K562 (cell line): ENCODE measurements at regions not wholly inside any gene's neighbourhood (a gene's known extent, or its start where the extent isn't known, plus 50 kb on each side); places are given as distances from the start of the nearest gene placed in this dataset.

Source experiments
- ATAC-seq: fragments of 200-7000 bp; cut with Tn5 transposase; 3 replicates; pipeline ENCODE4 v1.9.1; 2020; ENCODE audit warnings: moderate library complexity
- BruUV-seq: library from RNA; stranded (reverse); fragments of 400-500 nt; replicated peaks from 2 replicates; lab custom pipeline; 2021; lab: Mats Ljungman, UMichigan
- CTCF ChIA-PET: fragments of 300-600 bp; formaldehyde crosslinking; extraction: SDS; loops from one replicate; lab custom pipeline; 2021; ENCODE audit warnings: low intra/inter-chr PET ratio; lab: Yijun Ruan, JAX
- POLR2A ChIA-PET: fragments of 300-600, 350-650 bp; sonication (Branson Sonifier 250); formaldehyde crosslinking; extraction: SDS; loops from one replicate; lab custom pipeline; 2021; ENCODE audit warnings: antibody characterized with exemption, inconsistent platforms; lab: Yijun Ruan, JAX
- DNase-seq, 4 experiments: peaks; one replicate each; pipeline versions ENCODE4 v3.0.0 to v3.0.0-alpha.2; 2011 to 2018; ENCODE audit warnings: low spot score in 3 of 4, mixed read lengths in 3 of 4; ENCODE audit errors: extremely low read depth in 1 of 4
- FAIRE-seq: peaks from 2 replicates; lab custom pipeline; 2011; peaks lifted over from hg19 to GRCh38; lab: Jason Lieb, UNC
- H2AFZ ChIP-seq: 2 replicates; pipeline ENCODE4 v1.6.0; 2011; ENCODE audit warnings: low read depth, low read length, control low read depth, inconsistent platforms
- H3K27ac ChIP-seq: fragments of 200-600 bp; 3 replicates; pipeline ENCODE4 v1.8.0; 2011; ENCODE audit warnings: low read depth, mild to moderate bottlenecking, control low read depth, inconsistent platforms, low read length, moderate library complexity, mixed read lengths; ENCODE audit errors: extremely low read depth
- H3K27me3 ChIP-seq, 2 experiments: fragments of 300-600 bp in 1 of 2; 2 replicates in 1 of 2; 3 replicates in 1 of 2; pipeline versions ENCODE4 v1.6.0 to v1.8.0; 2011; ENCODE audit warnings: inconsistent platforms in 2 of 2, low read length in 2 of 2, mild to moderate bottlenecking in 1 of 2, mixed read lengths in 1 of 2, moderate library complexity in 1 of 2; ENCODE audit not compliant: control insufficient read depth in 2 of 2, insufficient read depth in 2 of 2
- H3K36me3 ChIP-seq: fragments of 300-600 bp; 3 replicates; pipeline ENCODE4 v1.8.0; 2011; ENCODE audit warnings: mild to moderate bottlenecking, low read length, inconsistent platforms; ENCODE audit not compliant: control insufficient read depth, insufficient read depth
- H3K4me1 ChIP-seq, 2 experiments: fragments of 200-600 bp in 1 of 2; replicated peaks in 1 of 2; 2 replicates in 1 of 2; 3 replicates in 1 of 2; pipeline versions ENCODE4 v1.5.1 to v1.8.0; 2011; ENCODE audit warnings: inconsistent platforms in 2 of 2, low read length in 2 of 2, mild to moderate bottlenecking in 1 of 2, mixed read lengths in 1 of 2, moderate library complexity in 1 of 2; ENCODE audit not compliant: control insufficient read depth in 2 of 2, insufficient read depth in 2 of 2
- H3K4me2 ChIP-seq: 2 replicates; pipeline ENCODE4 v1.6.1; 2011; ENCODE audit warnings: low read length, control low read depth, inconsistent platforms, mixed read lengths; ENCODE audit not compliant: insufficient read depth
- H3K4me3 ChIP-seq: fragments of 200-600 bp; sonication (generic), shearing (Covaris generic); 2 replicates; pipeline ENCODE4 v1.5.1; 2016; ENCODE audit warnings: control low read depth, inconsistent platforms
- H3K79me2 ChIP-seq: fragments of 200-600 bp; 3 replicates; pipeline ENCODE4 v1.8.0; 2011; ENCODE audit warnings: low read length, inconsistent platforms; ENCODE audit not compliant: control insufficient read depth, insufficient read depth
- H3K9ac ChIP-seq, 2 experiments: 2 replicates each; pipeline versions ENCODE4 v1.6.0 to v1.6.1; 2011; ENCODE audit warnings: low read depth in 2 of 2, low read length in 2 of 2, control low read depth in 1 of 2, inconsistent platforms in 1 of 2, mild to moderate bottlenecking in 1 of 2, mixed read lengths in 1 of 2; ENCODE audit not compliant: insufficient read depth in 1 of 2
- H3K9me1 ChIP-seq: one replicate; pipeline ENCODE4 v1.6.0; 2011; ENCODE audit warnings: inconsistent platforms, mild to moderate bottlenecking, low read length, moderate library complexity; ENCODE audit not compliant: control insufficient read depth, insufficient read depth
- H3K9me3 ChIP-seq: replicated peaks from 2 replicates; pipeline ENCODE4 v1.5.1; 2011; ENCODE audit warnings: low read depth, low read length, inconsistent platforms; ENCODE audit not compliant: control insufficient read depth, insufficient read depth
- H4K20me1 ChIP-seq: replicated peaks from 2 replicates; pipeline ENCODE4 v1.6.1; 2011; ENCODE audit warnings: low read length, inconsistent platforms, mixed read lengths; ENCODE audit not compliant: control insufficient read depth, insufficient read depth
- CBX8 ChIP-seq: fragments of 200-600 bp; sonication (generic); IDR thresholded peaks from 2 replicates; pipeline ENCODE4 v1.6.1; 2012; ENCODE audit warnings: borderline replicate concordance, mixed run types, low read depth, mild to moderate bottlenecking, moderate library complexity, mixed read lengths, low read length, control low read depth, inconsistent platforms; ENCODE audit not compliant: poor library complexity, severe bottlenecking; ENCODE audit errors: extremely low read depth
- CSDE1 ChIP-seq, 2 experiments: fragments of 450-650 bp; IDR thresholded peaks; 2 replicates each; pipeline ENCODE4 v1.6.1; 2016; ENCODE audit warnings: mild to moderate bottlenecking in 1 of 2
- DNMT1 ChIP-seq: fragments of 450-650 bp; IDR thresholded peaks from 2 replicates; pipeline ENCODE4 v1.6.1; 2016; ENCODE audit warnings: antibody characterized with exemption, mild to moderate bottlenecking
- MNT ChIP-seq, 2 experiments: fragments of 450-650 bp; conservative IDR thresholded peaks; 2 replicates each; pipeline ENCODE4 v1.6.1; 2017; ENCODE audit warnings: mild to moderate bottlenecking in 2 of 2, moderate library complexity in 2 of 2
- NFE2L1 ChIP-seq: fragments of 450-650 bp; IDR thresholded peaks from 2 replicates; pipeline ENCODE4 v1.6.1; 2016; ENCODE audit warnings: missing genetic modification characterization, low read depth, mild to moderate bottlenecking, missing compliant biosample characterization, moderate library complexity, borderline replicate concordance
- SPI1 ChIP-seq: IDR thresholded peaks from 2 replicates; pipeline ENCODE4 v1.6.1; 2011; ENCODE audit warnings: low read depth, low read length, control low read depth, borderline replicate concordance
- ZNF143 ChIP-seq: sonication (generic); formaldehyde crosslinking; IDR thresholded peaks from 2 replicates; pipeline ENCODE4 v1.9.0; 2022; ENCODE audit warnings: mild to moderate bottlenecking, missing genetic modification reagents
- WGBS: fragments of 100-300 bp; shearing (Covaris generic); methylation state at CpG from one replicate; pipeline ENCODE4 v1.1.6; 2016; ENCODE audit warnings: low coverage, mixed read lengths; ENCODE audit not compliant: insufficient coverage; ENCODE audit errors: missing lambda C conversion rate; 5-methylcytosine and 5-hydroxymethylcytosine counted together
- in situ Hi-C: fragments of 300-500 bp; cut with MboI; formaldehyde crosslinking; loops from 4 replicates; pipeline ENCODE4 v1.15.0; 2018; ENCODE audit warnings: inconsistent platforms, mixed read lengths
- intact Hi-C: fragments of 100-400 bp; cut with micrococcal nuclease; formaldehyde crosslinking; loops from 2 replicates; pipeline ENCODE4 v1.14.2; 2022

GRCh38 chr2:234796045-234796591 is 155.7 kb upstream of the SH3BP4 start:
- BruUV-seq: no TSS peak
- FAIRE-seq: no peak
- intact Hi-C loops: no loop called here

GRCh38 chr2:234795272-234795920 is 156.4 kb upstream of the SH3BP4 start:
- ChIA-PET CTCF (no interaction called here), POLR2A (no interaction called here)
- TF ChIP-seq DNMT1 (no peak), MNT (conservative IDR thresholded peaks at IDR 0.05) (no peak), ZNF143 (CRISPR knock-in tag) (no peak)
- TF ChIP-seq, all 486 proteins: peak for 0
- Histone ChIP-seq H3K27me3 (peaks cover 3 to 15% of the 10 kb centered on the region in 2 experiments; a peak in 4 of 5 replicates), H3K27ac (no peak overlapping the region), H3K9me3 (no peaks in the 10 kb centered on the region), H3K79me2 (no peaks in the 10 kb centered on the region), H3K9ac (no peak overlapping the region), H4K20me1 (no peaks in the 10 kb centered on the region), H3K4me1 (no peaks in the 10 kb centered on the region), H3K4me3 (no peak overlapping the region), H3K36me3 (no peaks in the 10 kb centered on the region), H3K9me1 (no peaks in the 10 kb centered on the region), H2AFZ (no peak overlapping the region), H3K4me2 (no peak overlapping the region)
- no peak for ATAC-seq
- in situ Hi-C loops: no loop called here
- no peak for FAIRE-seq
- no TSS peak for BruUV-seq
- no peak for DNase-seq
- intact Hi-C loops: no loop called here
- 0% methylated on average over 6 of the region's 6 CpGs for WGBS

More at GRCh38 chr2:234796045-234796591, 155.7 kb upstream of the SH3BP4 start:
- ChIA-PET POLR2A (no interaction called here), CTCF (no interaction called here)
- ATAC-seq (no peak), DNase-seq (no peak)
- Histone ChIP-seq H3K4me1 (no peaks in the 10 kb centered on the region), H3K79me2 (no peaks in the 10 kb centered on the region), H3K4me3 (no peak overlapping the region), H3K27ac (no peak overlapping the region), H2AFZ (no peak overlapping the region), H3K9ac (no peak overlapping the region), H3K27me3 (peaks cover 3 to 15% of the 10 kb centered on the region in 2 experiments; a peak in 4 of 5 replicates), H3K4me2 (no peak overlapping the region), H3K36me3 (no peaks in the 10 kb centered on the region), H3K9me3 (no peaks in the 10 kb centered on the region), H4K20me1 (no peaks in the 10 kb centered on the region), H3K9me1 (no peaks in the 10 kb centered on the region)
- in situ Hi-C loops: no loop called here
- TF ChIP-seq NFE2L1 (tag): no peak
- no peak for TF ChIP-seq CSDE1 (IDR thresholded peaks at IDR 0.05)
- TF ChIP-seq CBX8: no peak
- TF ChIP-seq SPI1: no peak
- 0% methylated on average over 8 of the region's 8 CpGs for WGBS
